Stimulated activated CD4-positive, alpha-beta T cell treated with anti-CD3 and anti-CD28 coated beads, Interleukin-4, amount 100 ng/mL, for 48 hours (primary cell): ENCODE measurements at regions not wholly inside any gene's neighbourhood (a gene's known extent, or its start where the extent isn't known, plus 50 kb on each side); places are given as distances from the start of the nearest gene placed in this dataset.

ENCODE experiments used
- DNase-seq, 2 donors: peaks; one replicate each; pipeline ENCODE4 v3.0.0-alpha.2; 2020; ENCODE audit warnings: low read depth in 2 of 2

GRCh38 chr5:148913493-148913892 is 87.1 kb downstream of the ADRB2 start:
- no peak for DNase-seq

- no peak for DNase-seq
Observed at GRCh38 chr5:148913985-148914431, 87.6 kb downstream of the ADRB2 start.

DNA sequence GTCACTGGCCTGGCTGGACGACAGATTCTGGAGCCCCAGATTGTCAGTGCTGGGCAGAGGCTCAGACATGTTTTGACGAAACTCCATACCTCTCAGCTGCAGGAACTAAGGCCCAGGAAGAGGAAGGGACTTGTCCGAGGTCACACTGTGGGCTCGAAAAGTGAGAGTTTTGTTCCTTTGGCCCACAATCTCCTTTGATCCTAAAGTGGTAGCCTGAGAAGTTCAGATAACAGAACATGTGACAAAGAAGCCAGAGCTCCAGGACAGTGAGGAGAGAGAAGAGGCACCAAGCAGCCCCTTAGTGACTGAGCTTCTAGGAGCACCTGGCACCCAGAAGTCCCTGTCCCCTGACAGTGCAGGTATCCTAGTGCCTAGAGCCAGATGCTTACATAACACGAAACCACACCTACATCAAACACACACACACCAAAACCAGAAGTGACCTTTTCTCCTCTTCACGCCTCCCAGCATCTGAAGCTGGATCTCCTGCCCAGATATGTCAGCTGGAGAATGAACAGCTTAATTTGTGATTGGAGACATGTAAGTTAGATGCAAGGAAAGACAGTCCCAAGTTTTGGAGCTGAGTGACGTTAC is 88.9 kb downstream of the ADRB2 start:
- DNase-seq, result no peak

DNA sequence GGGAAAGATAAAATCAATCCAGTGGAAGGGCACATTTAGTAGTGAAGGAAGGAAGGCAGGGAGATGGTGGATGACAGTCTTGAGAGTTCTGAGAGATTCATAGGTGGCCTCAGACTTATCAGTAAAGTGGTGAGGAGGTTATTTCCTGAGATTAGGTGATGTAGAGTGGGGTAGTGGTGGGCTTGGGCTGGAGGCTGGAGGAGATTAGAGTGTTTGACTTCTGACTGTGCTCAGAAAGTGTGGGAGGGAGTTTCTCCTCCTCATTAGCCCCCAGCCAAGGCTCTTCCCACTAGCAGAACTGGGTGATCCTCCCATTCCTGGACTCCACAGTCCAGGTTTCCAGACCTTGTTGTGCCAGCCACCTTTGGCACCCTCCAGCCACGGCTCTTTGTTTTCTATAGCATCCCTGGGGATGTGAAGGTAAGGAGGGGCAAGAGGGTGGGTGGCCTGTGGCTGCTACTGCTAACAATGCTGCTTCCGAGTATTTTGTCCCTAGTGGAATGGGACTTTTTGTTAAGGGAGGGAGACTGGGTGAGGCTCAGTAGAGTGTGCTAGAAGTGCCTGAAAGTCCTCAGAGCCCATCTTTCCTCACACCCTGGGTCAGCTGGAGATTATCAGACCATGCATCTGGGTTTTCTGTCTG is 94.4 kb downstream of the ADRB2 start:
- DNase-seq, result no peak

DNA sequence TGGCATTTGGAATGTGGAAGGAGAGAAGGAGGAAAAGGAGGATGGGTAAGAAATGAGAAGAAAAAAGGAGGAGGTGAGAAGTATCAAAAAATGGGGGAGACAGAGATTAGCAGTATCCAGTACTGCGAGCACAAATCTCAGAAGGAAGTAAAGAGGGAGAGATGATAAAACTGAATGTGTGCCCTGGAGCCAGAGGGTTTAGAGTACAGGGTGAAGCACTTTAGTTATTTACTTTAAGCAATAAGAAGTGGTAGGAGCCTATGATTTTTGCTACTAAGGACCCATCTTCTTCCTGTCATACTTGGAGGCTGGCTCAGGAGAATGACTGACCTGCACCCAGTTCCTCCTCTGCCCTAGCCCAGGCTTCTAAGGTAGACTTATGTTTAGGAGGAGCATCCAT is 94.9 kb downstream of the ADRB2 start:
- no peak for DNase-seq

DNA sequence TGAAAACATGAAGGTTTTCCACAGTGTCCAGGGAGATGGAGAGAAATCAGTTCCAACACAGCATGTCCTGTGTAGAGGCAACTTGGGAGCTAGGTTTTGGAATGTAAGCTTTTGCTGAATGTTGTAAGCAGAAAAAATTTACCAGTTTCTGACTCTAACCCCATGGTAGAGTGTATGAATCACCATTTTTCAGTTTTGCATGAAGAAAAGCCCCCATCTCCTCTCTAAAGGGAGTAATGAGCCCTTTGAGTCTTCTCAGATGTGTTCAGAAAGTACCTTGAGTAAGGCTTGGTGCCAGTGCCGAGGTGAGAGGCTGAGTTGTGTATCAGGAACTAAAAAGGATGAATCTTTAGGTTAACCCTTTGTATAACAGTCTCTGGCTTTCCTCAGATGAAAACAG is 96.2 kb downstream of the ADRB2 start:
- DNase-seq, result no peak

DNA sequence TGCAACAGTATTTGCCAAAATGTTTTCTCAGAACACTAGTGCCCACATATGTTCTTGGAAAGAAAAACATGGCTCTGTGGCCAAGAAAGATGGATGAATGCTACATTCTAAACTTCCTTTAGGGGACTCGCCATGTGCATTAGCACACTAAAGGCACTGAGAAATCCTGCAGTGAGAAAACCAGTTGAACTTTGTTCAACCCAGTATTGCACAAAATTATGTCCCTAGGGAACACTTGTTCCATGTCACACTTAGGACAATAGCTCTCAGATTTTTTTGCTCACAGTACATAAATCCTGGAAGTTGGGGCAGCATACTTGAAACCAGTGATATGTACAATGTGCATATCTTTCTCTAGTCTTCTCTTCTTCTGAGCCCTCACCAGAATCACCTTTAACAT is 96.6 kb downstream of the ADRB2 start:
- DNase-seq, result no peak

GRCh38 chr5:148924817-148925216 is 98.4 kb downstream of the ADRB2 start:
- DNase-seq, result no peak

DNA sequence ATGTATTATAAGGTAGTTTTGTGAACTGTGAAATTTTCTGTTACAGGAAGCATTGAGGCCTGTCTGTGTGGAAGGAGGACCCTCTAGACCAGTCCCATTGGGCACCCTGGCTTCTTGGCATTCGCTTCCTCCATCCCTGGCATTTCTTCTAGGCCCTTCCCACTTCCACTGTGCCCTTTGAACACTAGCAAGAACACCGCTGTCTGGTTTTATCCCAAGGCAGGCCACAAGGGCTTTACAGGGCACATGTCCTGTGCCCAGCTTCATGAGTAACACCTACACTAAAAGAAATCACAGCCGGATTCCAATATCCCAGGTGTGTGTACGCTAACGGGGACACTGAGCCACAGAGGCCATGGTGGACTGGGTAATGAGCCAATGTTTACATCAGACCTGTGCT is 99.8 kb downstream of the ADRB2 start:
- no peak for DNase-seq

DNA sequence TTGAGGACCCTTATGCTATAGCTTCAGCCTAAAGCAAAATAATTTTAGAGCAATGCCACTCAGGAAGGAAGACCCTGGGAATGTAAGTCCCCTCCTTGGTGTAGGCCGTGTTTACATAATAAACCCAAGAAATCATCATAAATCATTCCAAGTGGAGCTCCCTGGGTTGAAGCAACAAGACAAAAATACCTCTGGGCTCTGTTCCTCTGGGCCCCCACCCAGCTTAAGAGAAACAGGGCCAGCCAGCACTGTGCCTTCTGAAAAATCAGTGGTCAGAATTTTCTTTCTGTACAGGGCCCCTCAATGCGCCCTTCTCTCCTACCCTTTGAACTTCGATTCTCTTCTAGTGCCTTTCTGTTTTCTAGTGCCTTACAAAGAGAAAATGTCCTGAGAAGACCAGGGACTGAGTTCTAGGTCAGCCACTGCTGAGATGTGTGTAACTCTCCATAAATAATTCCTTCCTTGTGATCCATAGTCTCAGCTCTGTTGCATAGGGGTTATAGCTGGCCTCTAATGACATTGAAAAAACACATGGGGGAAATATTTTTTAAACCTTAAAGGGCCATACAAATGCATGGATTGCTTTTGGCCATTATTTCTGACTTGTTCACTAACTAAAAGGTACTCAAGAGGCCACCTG is 101.0 kb downstream of the ADRB2 start:
- DNase-seq, result no peak

GRCh38 chr5:148928141-148928540 is 101.7 kb downstream of the ADRB2 start:
- DNase-seq, result no peak

GRCh38 chr5:148931453-148932057 is 105.1 kb downstream of the ADRB2 start:
- DNase-seq, result no peak

DNA sequence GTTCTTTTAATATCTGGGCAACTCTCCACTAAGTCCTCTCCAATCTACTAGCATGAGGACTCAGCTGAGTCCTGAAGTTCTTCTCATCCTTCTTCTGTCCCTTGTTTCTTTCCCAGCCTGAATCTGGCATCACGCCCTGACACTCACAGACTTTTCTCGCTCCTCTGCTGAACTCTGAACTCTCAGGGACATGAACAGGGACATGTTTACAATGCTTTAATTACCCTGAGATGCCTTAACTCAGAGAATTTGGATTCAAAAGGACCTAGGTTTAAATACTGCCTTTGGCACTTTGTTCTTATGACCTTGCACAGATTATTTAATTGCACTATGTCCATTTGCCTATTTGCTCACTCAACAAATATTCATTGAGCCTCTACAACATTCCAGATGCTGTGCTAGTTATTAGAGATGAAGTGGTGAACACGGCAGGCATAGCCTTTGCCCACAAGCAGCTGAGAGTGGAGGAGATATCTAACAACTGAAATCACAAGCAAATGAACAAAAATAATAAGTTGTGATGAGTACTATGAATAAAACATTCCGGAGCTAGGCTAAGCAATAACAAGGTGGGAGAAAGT is 106.0 kb downstream of the ADRB2 start:
- no peak for DNase-seq

- DNase-seq, result no peak
Observed at GRCh38 chr5:148933903-148934432, 107.6 kb downstream of the ADRB2 start.

- no peak for DNase-seq
Observed at GRCh38 chr5:148934895-148935400, 108.5 kb downstream of the ADRB2 start.

- DNase-seq, result no peak
Observed at GRCh38 chr5:148937239-148937638, 110.8 kb downstream of the ADRB2 start.

GRCh38 chr5:148937830-148938521 is 111.6 kb downstream of the ADRB2 start:
- DNase-seq, result no peak

GRCh38 chr5:148938522-148938882 is 112.1 kb downstream of the ADRB2 start:
- DNase-seq, result no peak

DNA sequence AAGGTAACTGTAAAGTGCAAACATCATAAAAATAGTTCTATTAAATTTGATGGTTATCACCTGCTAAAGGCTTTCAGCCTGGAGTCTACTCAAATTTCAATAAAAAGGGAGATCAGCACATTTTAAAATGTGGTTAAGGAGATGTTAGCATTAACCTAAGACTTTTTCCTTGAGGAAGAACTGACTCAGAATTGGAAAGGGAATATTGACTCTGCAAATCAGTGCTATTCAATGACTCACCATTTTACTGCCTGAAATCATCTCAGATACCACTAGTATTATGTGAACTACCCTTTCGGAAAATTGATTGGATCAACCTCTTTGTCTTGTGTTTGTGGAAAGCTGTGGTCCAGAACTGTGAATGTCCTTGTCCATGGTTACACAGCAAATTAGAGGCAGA is 113.3 kb downstream of the ADRB2 start:
- no peak for DNase-seq

GRCh38 chr5:148941810-148942209 is 115.4 kb downstream of the ADRB2 start:
- DNase-seq, result no peak

DNA sequence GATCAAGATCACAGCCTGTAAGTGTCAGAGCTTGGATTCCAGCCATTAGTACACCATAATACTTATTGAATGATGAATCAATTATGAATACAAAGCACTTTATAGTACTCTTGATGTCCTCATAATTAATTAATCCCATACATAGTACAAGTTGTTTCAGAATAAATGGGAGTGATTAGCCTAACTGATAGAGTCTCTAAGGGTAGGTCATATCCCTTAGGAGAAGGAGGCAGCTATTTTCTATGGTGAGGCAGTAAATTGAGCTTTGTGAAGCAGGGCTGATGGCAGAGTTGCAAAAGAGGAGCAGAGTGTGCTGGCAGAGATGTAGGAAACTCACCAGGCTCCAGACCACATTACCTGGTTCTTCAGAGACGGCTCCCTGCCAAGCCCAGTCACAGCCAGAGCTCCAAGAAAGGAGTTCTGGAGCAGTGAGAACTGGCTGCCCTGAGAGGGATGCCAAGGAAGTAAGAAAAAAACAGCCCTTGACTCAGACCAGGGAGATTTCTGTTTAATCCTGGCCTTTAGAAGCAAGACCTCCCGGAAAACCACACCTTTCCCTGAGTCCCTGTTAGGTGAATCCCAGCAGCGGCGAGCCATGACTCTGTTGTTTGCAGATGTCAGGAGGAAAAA is 112.9 kb downstream of the SH3TC2 start:
- DNase-seq, result no peak
